Mesenteric fat pad (tissue), 1 donor: ENCODE measurements at regions not wholly inside any gene's neighbourhood (a gene's known extent, or its start where the extent isn't known, plus 50 kb on each side); places are given as distances from the start of the nearest gene placed in this dataset.
"Not testable (repeated sequence)": the region's sequence is repeated elsewhere in the genome, so short reads cannot be mapped to it uniquely, and the experiment has no call there.

Source experiments
- DNase-seq: peaks from one replicate; pipeline ENCODE4 v3.0.0-alpha.2; 2020; ENCODE audit warnings: low spot score
- donor health status: DM: yes; HTN: yes; CAD: no.

- no peak for DNase-seq
Measured at GRCh38 chr3:165521131-165521871, 315.9 kb downstream of the BCHE start.

DNA sequence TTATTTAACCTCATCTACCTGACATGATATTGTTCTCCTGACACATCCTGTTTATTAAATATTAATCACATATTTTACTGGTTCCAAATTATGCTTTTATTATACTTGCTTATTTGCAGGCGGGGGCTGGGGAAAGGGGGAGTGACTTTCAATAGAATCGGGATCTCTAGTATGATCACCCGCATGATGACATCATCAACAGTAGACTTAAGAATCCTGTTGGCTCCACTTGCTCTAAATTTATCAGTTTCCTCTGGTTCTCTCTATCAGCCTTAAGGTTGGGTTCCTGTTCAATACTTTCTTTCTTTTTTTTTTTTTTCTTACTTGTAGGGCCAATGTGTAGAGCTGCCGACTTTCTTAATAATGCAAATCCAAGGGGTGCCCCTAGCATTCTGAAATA lies 317.5 kb downstream of the BCHE start:
- DNase-seq: no peak

GRCh38 chr3:165518346-165518745 lies 318.9 kb downstream of the BCHE start:
- DNase-seq: no peak

DNA sequence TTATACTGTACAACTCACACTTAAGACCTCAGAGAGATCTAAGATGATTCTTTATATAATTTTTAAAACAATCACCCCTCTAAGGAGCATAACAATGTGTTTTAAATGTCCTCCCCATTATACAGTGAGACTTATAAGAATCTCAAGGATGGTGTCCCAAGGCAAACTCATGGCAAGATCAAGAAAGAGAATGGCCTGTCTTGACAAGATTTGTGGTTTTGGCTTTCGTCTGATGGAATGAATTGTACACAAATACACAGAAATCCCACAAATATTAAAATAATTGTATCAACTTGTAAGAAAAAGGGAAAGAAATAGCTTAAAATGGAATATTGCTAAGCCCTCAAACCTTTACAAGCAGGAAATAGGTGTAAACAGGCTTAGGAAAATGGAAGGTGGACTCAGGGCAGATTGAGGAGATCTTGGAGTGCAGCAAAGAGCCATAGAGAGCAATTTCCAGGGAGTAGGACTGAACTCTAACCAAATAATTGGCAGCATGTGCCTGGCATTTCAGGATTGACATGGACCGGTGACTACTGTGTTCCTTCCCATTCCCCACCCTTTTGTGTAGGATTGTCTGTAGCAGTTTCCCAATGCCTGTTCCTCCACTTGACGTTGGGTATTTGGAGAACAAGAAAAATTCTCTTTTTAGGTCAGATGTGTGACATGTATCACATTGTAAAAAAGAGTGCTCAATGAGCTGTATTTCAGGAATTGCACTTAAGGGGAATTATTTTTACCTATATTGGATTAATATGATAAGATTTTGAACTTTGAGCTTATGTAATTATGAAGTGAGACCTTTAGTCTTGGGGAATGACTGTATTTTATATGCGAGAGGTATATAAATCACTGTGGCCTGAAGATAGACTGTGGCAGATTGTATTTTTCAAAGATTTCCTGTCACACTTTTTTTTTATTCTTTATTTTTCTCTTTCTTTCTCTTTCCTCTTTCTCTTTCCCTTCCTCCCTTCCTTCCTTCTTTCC lies 317.8 kb upstream of the SLITRK3 start:
- no peak for DNase-seq

DNA sequence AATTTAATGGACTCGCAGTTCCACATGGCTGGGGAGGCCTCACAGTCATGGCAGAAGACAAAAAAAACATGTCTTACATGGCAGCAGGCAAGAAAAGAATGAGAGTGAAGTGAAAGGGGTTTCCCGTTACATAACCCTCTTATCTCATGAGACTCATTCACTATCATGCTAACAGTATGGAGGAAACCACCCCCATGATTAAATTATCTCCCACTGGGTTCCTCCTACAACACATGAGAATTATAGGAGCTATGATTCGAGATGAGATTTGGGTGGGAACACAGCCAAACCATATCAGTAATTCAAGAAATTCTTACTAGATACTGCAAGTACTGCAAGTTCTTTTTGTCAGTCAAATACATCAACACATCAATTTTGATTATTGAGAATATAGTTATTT lies 311.4 kb upstream of the SLITRK3 start:
- DNase-seq: no peak

GRCh38 chr3:165507060-165507459 lies 310.9 kb upstream of the SLITRK3 start:
- DNase-seq: no peak

- no peak for DNase-seq
Measured at GRCh38 chr3:165505657-165506056, 309.5 kb upstream of the SLITRK3 start.

GRCh38 chr3:165504554-165504953 lies 308.4 kb upstream of the SLITRK3 start:
- DNase-seq: no peak

DNA sequence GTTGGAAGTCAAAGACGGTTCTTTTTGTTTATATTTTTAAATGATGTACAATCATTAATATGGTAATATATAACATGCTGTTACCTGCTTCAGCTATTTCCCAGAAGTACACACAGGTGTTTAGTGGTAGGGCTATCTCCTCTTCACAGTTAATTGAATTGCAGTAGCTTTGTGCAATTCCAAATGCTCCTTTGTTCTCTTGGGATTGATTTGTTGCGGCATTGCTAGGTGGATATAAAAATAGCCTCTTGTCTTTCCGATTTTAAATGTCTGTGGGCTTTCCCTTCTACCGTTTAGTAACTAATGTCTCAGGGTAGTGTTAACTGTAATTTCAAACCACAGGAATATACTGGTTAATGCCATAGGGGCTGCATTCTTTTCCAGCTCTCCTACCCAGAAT lies 307.6 kb upstream of the SLITRK3 start:
- no peak for DNase-seq

- no peak for DNase-seq
Measured at GRCh38 chr3:165503346-165503745, 307.2 kb upstream of the SLITRK3 start.

- DNase-seq: no peak
Measured at GRCh38 chr3:165502707-165503106, 306.5 kb upstream of the SLITRK3 start.

DNA sequence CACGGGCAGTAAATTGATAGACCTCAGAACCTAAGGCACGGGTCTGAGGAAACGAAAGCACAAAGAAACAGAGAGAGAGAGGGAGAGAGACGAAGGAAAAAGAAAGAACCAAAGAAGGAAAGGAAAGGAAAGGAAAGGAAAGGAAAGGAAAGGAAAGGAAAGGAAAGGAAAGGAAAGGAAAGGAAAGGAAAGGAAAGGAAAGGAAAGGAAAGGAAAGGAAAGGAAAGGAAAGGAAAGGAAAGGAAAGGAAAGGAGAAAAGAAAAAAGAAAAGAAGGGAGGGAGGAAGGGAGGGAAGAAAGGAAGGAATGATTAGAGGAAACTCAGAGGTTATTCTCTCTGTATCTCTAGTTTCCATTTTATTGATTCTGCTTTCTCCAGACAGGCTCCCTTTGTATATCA lies 302.6 kb upstream of the SLITRK3 start:
- not testable (repeated sequence) for DNase-seq

DNA sequence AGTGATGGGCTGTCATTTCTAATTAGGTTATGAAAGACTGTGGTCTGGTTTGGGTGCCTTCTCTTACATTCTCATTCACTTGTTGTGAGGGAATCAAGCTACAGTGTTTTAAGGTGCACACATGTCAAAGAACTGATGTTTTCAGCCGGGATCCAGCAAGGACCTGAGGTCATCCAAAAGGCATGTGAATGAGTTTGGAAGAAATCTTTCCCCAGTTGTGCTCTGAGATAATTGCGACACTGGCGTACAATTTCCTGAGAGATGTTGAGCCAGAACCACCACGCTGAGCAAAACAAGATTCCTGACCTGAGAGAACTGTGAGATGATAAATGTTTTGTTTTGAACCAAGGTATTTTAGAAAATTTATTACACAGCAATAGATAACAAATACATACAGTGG lies 295.3 kb upstream of the SLITRK3 start:
- no peak for DNase-seq

DNA sequence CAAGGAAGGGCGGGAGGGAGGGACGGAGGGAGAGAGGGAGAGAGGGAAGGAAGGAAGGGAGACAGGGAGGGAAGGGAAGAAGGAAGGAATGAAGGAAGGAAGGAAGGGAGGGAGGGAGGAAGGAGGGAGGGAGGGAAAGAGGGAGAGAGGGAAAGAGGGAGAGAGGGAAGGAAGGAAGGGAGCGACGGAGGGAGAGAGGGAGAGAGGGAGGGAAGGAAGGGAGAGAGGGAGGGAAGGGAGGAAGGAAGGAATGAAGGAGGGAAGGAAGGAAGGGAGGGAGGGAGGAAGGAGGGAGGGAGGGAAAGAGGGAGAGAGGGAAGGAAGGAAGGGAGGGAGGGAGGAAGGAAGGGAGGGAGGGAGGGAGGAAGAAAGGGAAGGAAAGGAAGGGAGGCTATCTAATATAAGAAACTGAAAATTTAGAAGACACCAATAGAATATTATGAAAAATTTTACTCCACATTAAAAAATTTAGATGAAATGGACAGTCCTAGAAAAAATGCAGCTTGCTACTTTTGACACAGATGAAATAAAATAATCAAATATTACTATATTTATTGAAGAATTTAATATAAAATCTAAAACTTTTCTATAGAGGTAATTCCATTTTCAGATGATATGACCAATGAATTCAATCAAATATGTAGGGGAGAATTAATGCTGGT lies 280.3 kb upstream of the SLITRK3 start:
- no peak for DNase-seq

DNA sequence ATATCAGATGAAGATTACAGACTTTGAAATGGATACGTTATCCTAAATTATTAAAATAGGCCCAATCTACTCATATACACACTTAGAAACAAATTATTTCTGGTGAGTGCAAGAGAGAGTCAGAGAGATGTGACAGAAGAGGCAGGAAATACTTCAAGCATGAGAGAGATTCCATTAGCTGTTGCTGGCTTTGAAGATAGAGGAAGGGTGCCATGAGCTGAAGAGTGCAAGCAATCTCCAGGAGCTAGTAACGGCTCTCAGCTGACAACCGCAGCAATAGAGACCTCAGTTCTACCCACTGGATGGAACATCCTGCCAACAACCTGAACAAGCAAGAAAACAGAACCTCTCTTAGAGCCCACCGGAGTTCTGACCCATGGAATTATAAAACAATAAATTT lies 270.7 kb upstream of the SLITRK3 start:
- DNase-seq: no peak

- DNase-seq: no peak
Measured at GRCh38 chr3:165464736-165465135, 268.6 kb upstream of the SLITRK3 start.

GRCh38 chr3:165463531-165463930 lies 267.3 kb upstream of the SLITRK3 start:
- DNase-seq: no peak

GRCh38 chr3:165462636-165463334 lies 266.6 kb upstream of the SLITRK3 start:
- DNase-seq: no peak

- DNase-seq: no peak
Measured at GRCh38 chr3:165459924-165460835, 264.0 kb upstream of the SLITRK3 start.

DNA sequence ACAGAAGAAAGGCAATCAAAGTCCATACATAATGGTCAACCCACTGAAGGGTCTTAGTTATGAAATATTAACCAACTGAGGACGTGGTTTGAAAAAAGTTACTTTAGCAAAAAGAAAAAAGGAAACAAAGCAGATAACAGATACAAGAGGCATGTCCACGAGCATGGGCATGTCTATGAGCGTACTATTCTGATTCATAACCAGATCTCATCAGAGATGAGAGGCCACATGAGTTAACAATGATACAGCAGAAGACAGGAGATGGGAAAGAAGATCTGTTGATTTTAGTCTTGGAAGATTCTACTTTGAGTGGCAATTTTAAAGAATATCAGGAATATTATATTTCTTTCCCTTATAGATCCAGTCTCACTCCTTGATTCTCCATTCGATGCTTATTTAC lies 262.9 kb upstream of the SLITRK3 start:
- no peak for DNase-seq
